HG03342 (cell line): ENCODE measurements at regions not wholly inside any gene's neighbourhood (a gene's known extent, or its start where the extent isn't known, plus 50 kb on each side); places are given as distances from the start of the nearest gene placed in this dataset.
"Not testable (repeated sequence)": the region's sequence is repeated elsewhere in the genome, so short reads cannot be mapped to it uniquely, and the experiment has no call there.

ENCODE experiments used
- ATAC-seq: cut with Tn5 transposase; IDR thresholded peaks from one replicate; pipeline ENCODE4 v1.9.1; 2021; ENCODE audit warnings: mild to moderate bottlenecking, moderate library complexity; ENCODE audit not compliant: unreplicated experiment

- no peak for ATAC-seq
Observed at GRCh38 chr6:91994787-91995186, 1407.9 kb upstream of the MAP3K7 start.

- no peak for ATAC-seq
Observed at GRCh38 chr6:91982559-91982958, 1395.7 kb upstream of the MAP3K7 start.

GRCh38 chr6:91976797-91977196 is 1389.9 kb upstream of the MAP3K7 start:
- ATAC-seq: no peak

GRCh38 chr6:91970700-91971099 is 1383.8 kb upstream of the MAP3K7 start:
- ATAC-seq: no peak

GRCh38 chr6:91965872-91966271 is 1379.0 kb upstream of the MAP3K7 start:
- ATAC-seq: no peak

GRCh38 chr6:91961671-91962070 is 1374.8 kb upstream of the MAP3K7 start:
- no peak for ATAC-seq

GRCh38 chr6:91961236-91961635 is 1374.4 kb upstream of the MAP3K7 start:
- no peak for ATAC-seq

GRCh38 chr6:91941838-91942237 is 1355.0 kb upstream of the MAP3K7 start:
- ATAC-seq: no peak

- no peak for ATAC-seq
Observed at GRCh38 chr6:91940801-91941200, 1353.9 kb upstream of the MAP3K7 start.

GRCh38 chr6:91926827-91927226 is 1340.0 kb upstream of the MAP3K7 start:
- no peak for ATAC-seq

GRCh38 chr6:91926361-91926760 is 1339.5 kb upstream of the MAP3K7 start:
- ATAC-seq: no peak

- ATAC-seq: no peak
Observed at GRCh38 chr6:91911945-91912344, 1325.1 kb upstream of the MAP3K7 start.

- ATAC-seq: no peak
Observed at GRCh38 chr6:91904586-91905164, 1317.8 kb upstream of the MAP3K7 start.

- ATAC-seq: no peak
Observed at GRCh38 chr6:91895599-91896285, 1308.9 kb upstream of the MAP3K7 start.

GRCh38 chr6:91886183-91886795 is 1299.4 kb upstream of the MAP3K7 start:
- no peak for ATAC-seq

GRCh38 chr6:91881791-91882190 is 1294.9 kb upstream of the MAP3K7 start:
- not testable (repeated sequence) for ATAC-seq

GRCh38 chr6:91879386-91879995 is 1292.6 kb upstream of the MAP3K7 start:
- no peak for ATAC-seq

GRCh38 chr6:91877994-91878393 is 1291.1 kb upstream of the MAP3K7 start:
- no peak for ATAC-seq

GRCh38 chr6:91874971-91875370 is 1288.1 kb upstream of the MAP3K7 start:
- no peak for ATAC-seq

- ATAC-seq: no peak
Observed at GRCh38 chr6:91868539-91869202, 1281.8 kb upstream of the MAP3K7 start.

- no peak for ATAC-seq
Observed at GRCh38 chr6:91865889-91866288, 1279.0 kb upstream of the MAP3K7 start.
